ENCODE measurements at regions not wholly inside any gene's neighbourhood (a gene's known extent, or its start where the extent isn't known, plus 50 kb on each side); places are given as distances from the start of the nearest gene placed in this dataset.
"Not testable (repeated sequence)": the region's sequence is repeated elsewhere in the genome, so short reads cannot be mapped to it uniquely, and the experiment has no call there.

GRCh38 chr13:97520061-97520460 lies 86.1 kb downstream of the RAP2A start:
- DNase-seq: no peak

- no peak for DNase-seq
These were observed 86.9 kb downstream of the RAP2A start for GRCh38 chr13:97520866-97521265.

DNA sequence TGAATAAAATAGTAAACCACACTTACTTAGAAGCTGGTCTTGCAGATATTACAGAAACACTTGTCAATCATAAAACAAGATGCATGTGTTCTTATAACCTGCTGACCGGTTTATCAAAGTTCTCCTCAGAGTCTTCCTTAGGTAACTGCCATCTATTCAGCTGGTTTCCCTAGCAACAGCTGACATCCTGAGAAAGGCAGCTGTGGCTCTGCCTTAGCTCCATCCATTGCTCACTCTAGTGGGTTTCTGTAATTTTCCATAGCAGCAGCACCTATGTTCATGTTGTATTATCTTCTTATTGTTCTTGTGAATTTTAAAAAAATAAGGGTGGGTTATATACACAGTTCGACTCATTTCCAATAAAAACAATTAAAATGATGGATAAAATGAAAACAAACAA lies 87.8 kb downstream of the RAP2A start:
- DNase-seq: no peak

- DNase-seq: no peak
These were observed 88.3 kb downstream of the RAP2A start for GRCh38 chr13:97522243-97522642.

- no peak for DNase-seq
These were observed 92.6 kb downstream of the RAP2A start for GRCh38 chr13:97526556-97526955.

- DNase-seq: no peak
These were observed 94.5 kb downstream of the RAP2A start for GRCh38 chr13:97528518-97528917.

DNA sequence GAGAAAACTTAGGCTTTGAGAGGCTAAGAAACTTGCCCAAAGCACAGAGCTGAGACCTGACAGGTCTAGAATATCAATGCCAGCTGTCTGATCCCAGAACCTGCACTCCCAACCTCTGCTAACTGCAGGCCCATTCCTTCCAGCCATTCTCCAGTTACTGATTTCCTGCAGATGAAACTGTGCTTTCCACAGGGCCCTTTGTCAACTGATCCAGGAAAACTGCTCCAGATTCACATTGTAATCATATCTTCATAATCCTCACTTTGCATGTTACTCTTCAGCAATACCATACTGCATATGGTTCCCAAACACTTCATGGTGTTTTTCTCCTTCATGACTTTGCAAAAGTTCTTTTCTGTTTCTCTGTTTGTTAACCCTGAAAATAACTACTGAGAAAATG lies 100.6 kb downstream of the RAP2A start:
- no peak for DNase-seq

DNA sequence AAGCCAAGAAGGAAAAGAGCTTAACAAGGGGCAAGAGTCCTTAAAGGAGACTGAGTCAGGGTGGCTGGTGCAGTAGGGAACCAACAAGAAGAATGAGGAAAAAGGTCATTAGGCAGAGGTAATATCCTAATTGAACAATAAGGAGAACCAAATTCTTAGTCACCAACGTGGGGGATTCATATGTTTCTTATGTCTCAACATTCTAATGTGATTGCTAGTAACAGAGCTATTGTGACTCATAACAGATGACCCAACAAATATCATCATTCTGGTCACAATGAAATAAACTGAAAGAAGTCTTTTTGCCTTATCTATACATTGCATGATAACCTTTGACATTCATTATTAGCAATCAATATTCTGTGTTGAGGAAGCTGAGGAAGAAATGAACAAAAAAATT lies 101.6 kb downstream of the RAP2A start:
- DNase-seq: no peak

- no peak for DNase-seq
These were observed 103.1 kb downstream of the RAP2A start for GRCh38 chr13:97537110-97537509.

DNA sequence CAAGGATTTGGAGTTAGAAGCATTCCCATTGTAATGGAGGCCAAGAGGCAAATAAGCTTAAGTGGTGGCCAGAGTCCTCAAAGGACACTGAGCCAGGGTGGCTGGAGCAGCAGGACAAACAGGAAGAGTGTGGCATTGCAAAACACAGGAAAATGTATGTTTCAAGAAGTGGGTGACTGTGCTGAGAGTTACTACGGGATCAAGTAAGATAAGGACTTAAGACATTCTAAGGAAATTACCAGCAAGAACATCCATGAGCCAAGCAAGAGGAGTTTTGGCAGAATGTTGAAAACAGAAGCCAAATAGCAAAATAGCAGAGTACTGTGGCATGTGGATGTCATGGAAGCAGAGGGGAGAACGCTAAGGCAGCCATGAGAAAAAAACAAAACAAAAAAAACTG lies 104.2 kb downstream of the RAP2A start:
- no peak for DNase-seq

- peak in 2 of 3 donors; percentile 21 to 52 for DNase-seq
These were observed 106.0 kb downstream of the RAP2A start for GRCh38 chr13:97539651-97540610.

DNA sequence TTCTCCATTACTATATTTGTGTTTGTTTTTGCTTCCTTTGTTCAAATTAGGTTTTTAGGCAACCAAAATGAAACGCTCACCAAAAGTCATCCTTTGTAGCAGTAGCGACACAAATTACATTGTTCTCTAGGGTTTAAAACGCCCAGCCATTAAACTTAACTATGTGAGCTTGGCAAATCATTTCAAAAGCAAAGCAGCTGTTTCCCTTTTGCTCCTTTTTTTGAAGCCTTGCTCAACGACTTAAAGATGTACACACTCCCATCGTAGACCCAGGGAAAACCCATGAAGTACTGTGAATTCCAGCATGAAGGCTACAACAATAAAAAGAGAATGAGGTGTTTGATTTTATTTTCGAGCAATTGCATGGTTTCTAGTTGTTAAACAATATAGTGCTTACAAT lies 106.7 kb downstream of the RAP2A start:
- DNase-seq: peak in 2 of 3 donors; percentile 32 to 66

DNA sequence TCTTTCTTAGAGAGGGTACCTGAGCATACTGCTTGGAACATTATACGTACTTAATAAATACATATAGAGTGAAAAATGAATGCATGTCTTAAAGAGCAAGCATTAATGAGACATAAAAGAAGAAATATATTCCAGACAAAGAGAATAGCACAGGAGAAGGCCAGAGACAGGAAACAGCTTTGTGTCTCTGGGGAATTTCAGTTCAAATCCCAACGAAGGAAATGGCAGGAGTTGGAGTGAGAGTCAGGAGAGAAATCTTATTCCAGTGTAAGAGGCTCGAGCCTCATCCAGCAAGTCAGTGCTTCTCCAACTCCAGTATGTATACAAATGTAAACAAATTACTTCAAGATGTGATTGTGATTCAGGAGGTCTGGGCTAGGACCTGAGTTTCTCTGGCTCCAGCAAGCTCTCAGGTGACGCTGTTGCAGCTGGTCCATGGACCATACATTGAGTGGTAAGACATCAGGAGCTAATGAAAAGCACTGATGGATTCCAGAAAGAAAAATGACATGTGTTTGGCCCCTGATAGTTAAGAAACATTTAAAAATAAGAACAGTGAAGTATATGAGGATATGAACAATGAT lies 108.2 kb downstream of the RAP2A start:
- DNase-seq: peak in 1 of 3 donors; percentile 56

DNA sequence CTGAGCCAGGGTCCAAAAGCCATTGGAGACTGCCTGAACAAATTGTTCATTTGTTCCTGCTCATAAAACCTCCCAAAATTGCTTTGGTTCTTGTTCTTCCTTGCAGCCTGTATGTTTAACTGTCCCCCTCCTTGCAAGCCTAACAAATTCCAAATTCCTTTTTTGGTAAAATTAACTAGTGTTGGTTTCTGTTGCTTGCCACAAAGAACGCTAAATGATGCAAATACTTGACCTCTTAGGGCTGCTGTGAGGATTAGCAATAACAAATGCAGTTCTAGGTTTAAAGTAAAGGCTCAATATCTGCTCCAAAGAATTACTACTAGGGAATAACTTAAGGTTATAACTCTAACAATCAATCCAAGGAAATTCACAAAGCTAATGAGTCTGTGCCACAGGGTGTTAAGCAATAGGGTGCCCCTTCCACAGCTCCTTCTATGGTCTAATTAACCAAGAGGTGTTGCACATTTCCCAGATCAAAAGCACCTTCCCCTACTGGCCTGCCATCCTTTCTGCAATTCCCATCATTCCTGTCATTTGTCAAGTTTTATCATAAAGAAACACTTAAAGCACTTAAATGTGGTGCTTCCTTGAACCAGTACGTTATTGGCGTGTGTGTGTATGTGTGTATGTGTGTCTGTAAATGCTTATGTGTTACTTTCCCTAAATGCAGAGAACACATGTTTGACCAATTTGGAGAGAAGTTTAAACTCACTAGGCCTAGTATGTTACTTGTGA lies 110.2 kb downstream of the RAP2A start:
- DNase-seq: no peak

GRCh38 chr13:97544971-97545499 lies 111.1 kb downstream of the RAP2A start:
- DNase-seq: not testable (repeated sequence)

DNA sequence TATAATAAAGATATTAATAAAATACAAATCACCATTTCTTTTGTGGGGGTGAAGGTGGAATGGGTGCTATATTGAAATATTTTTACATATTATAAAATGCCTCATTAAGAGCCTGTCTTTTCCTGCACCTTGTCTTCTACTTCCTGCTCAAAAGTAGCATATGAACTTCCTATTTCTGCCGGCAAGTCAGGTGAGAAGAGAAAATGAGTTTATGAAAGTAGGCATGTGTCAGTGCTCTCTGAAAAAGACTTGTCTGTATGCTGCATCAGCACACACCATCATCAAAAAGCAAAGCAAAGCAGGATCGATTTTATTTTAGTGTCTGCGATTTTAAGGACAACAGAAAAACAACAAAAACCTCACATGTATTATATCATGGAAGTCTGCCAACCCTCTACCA lies 114.2 kb downstream of the RAP2A start:
- peak in 1 of 3 donors; percentile 31 for DNase-seq

- peak in 1 of 3 donors; percentile 26 for DNase-seq
These were observed 114.7 kb downstream of the RAP2A start for GRCh38 chr13:97548711-97549110.

DNA sequence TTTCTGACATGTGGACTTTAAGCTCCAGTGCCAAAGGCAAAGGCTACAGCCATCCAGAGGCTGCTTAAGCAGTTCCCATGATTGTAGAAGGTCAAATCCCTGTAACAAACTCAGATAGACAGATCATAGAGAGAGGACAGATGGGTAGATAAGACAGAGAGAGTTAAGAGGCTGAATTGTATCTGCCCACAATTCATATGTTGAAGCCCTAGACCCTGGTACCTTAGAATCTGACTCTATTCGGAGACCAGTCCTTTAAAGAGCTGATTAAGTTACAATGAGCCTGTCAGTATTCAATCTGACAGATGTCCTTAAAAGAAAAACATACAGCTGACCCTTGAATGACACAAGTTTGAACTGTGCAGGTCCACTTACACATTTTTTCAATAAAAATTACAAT lies 115.2 kb downstream of the RAP2A start:
- DNase-seq: no peak

DNA sequence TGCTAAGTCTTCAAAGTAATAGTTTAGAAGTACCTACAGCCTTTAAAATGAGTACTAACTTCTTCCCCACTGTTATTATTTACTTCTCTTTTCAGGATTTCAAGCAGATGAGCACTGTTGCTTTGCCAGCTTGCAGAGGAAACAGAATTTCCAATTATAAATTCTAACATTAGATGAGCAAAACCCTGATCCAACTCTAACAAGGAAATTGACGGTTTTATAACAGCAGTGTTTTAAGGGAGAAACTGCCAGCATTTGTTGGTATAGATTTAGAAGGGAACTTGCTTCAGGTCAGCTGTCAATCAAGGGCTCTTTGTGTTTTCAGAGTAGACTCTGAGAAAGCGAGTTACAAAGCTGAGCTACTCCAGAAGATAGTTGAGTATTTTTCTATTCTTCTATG lies 120.5 kb downstream of the RAP2A start:
- no peak for DNase-seq

DNA sequence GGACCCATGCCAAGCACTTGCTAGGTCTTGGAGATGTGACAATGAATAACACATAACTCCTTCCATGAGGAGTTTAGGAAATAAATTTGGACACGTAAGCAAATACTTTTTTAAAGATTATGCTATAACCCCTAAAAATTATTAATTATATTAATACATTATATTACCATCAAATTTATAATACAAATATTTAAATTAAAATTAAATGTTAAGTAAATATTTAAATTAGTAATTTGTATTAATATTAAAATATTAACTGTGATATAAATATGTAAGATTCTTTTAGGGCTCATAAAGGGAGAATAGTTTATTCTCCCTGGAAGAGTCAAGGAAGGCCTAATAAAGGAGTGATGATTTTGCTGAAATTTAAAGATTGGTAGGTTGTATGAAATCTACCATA lies 121.1 kb downstream of the RAP2A start:
- no peak for DNase-seq

GRCh38 chr13:97559030-97559429 lies 125.1 kb downstream of the RAP2A start:
- no peak for DNase-seq

- no peak for DNase-seq
These were observed 126.0 kb downstream of the RAP2A start for GRCh38 chr13:97559981-97560380.
